HCT116 (cell line): ENCODE measurements at regions not wholly inside any gene's neighbourhood (a gene's known extent, or its start where the extent isn't known, plus 50 kb on each side); places are given as distances from the start of the nearest gene placed in this dataset.

Experiments used
- ATAC-seq: fragments of 200-7000 bp; cut with Tn5 transposase; 2 replicates; pipeline ENCODE4 v1.9.1; 2020; ENCODE audit warnings: mild to moderate bottlenecking, moderate library complexity
- BruUV-seq: library from RNA; stranded (reverse); fragments of 400-500 nt; replicated peaks from 2 replicates; lab custom pipeline; 2021; lab: Mats Ljungman, UMichigan
- CTCF ChIA-PET: fragments of 300-600 bp; sonication (Branson Sonifier 250); formaldehyde crosslinking; loops from one replicate; lab custom pipeline; 2021; ENCODE audit warnings: antibody characterized with exemption; lab: Charles Lee
- POLR2A ChIA-PET: fragments of 300-600, 350-600 bp; sonication (Branson Sonifier 250); formaldehyde crosslinking; loops from one replicate; lab custom pipeline; 2021; ENCODE audit warnings: antibody characterized with exemption; lab: Charles Lee
- RAD21 ChIA-PET, 2 experiments: fragments of 300-600 bp; sonication (Branson Sonifier 250); formaldehyde crosslinking; loops; one replicate each; lab custom pipeline; 2023; ENCODE audit warnings: low total read pairs in 2 of 2; ENCODE audit not compliant: uncharacterized antibody in 2 of 2, unreplicated experiment in 2 of 2, low non-redundant PET in 1 of 2; lab: Charles Lee
- DNase-seq: peaks from one replicate; pipeline ENCODE4 v3.0.0-alpha.2; 2010; ENCODE audit warnings: low read depth, low spot score
- H2AFZ ChIP-seq: fragments of 200-600 bp; shearing (Covaris generic), sonication (generic); 2 replicates; pipeline ENCODE4 v1.6.1; 2017; ENCODE audit warnings: low read depth, mixed run types, mixed read lengths, antibody characterized with exemption, low read length; ENCODE audit not compliant: poor library complexity, severe bottlenecking
- H3K27ac ChIP-seq: 2 replicates; pipeline ENCODE4 v1.5.1; 2012; ENCODE audit warnings: low read depth, low read length
- H3K27me3 ChIP-seq: fragments of 200-600 bp; sonication (generic); 2 replicates; pipeline ENCODE4 v1.6.1; 2016; ENCODE audit warnings: mixed run types, low read length, mixed read lengths; ENCODE audit not compliant: insufficient read depth
- H3K36me3 ChIP-seq, 2 experiments: fragments of 200-500 bp in 1 of 2; fragments of 200-600 bp in 1 of 2; sonication (Bioruptor generic) in 1 of 2; sonication (generic) in 1 of 2; 2 replicates each; pipeline versions ENCODE4 v1.5.1 to v1.6.1; 2014 to 2016; ENCODE audit warnings: low read length in 2 of 2, inconsistent platforms in 1 of 2, mixed read lengths in 1 of 2, mixed run types in 1 of 2; ENCODE audit not compliant: insufficient read depth in 2 of 2, control insufficient read depth in 1 of 2
- H3K4me1 ChIP-seq, 2 experiments: fragments of 200-600 bp in 1 of 2; sonication (generic) in 1 of 2; 2 replicates each; pipeline versions ENCODE4 v1.5.1 to v1.6.1; 2012 to 2017; ENCODE audit warnings: low read length in 2 of 2, inconsistent platforms in 1 of 2, mild to moderate bottlenecking in 1 of 2, mixed read lengths in 1 of 2, mixed run types in 1 of 2, moderate library complexity in 1 of 2; ENCODE audit not compliant: insufficient read depth in 2 of 2, control insufficient read depth in 1 of 2
- H3K4me2 ChIP-seq: fragments of 200-600 bp; sonication (generic); 2 replicates; pipeline ENCODE4 v1.6.1; 2017; ENCODE audit warnings: mixed run types, low read length, mixed read lengths
- H3K4me3 ChIP-seq, 2 experiments: fragments of 200-600 bp in 1 of 2; sonication (generic) in 1 of 2; replicated peaks in 1 of 2; 2 replicates each; pipeline ENCODE4 v1.5.1; 2011 to 2016; ENCODE audit warnings: low read length in 2 of 2, control low read depth in 1 of 2, low read depth in 1 of 2, mild to moderate bottlenecking in 1 of 2, mixed read lengths in 1 of 2, mixed run types in 1 of 2
- H3K79me2 ChIP-seq: fragments of 200-600 bp; sonication (generic); 2 replicates; pipeline ENCODE4 v1.6.1; 2017; ENCODE audit warnings: mild to moderate bottlenecking, mixed run types, low read length, moderate library complexity, mixed read lengths; ENCODE audit not compliant: insufficient read depth
- H3K9ac ChIP-seq: fragments of 200-600 bp; sonication (generic); 2 replicates; pipeline ENCODE4 v1.6.1; 2016; ENCODE audit warnings: low read length, mixed read lengths
- H3K9me2 ChIP-seq: fragments of 200-600 bp; sonication (generic), shearing (Covaris generic); 2 replicates; pipeline ENCODE4 v1.6.1; 2017; ENCODE audit warnings: mixed run types, mild to moderate bottlenecking, moderate library complexity; ENCODE audit not compliant: insufficient read depth
- H3K9me3 ChIP-seq, 2 experiments: fragments of 200-500 bp in 1 of 2; fragments of 200-600 bp in 1 of 2; sonication (Bioruptor generic) in 1 of 2; sonication (generic) in 1 of 2; 2 replicates each; pipeline ENCODE4 v1.6.1; 2014 to 2017; ENCODE audit warnings: low read length in 2 of 2, mixed read lengths in 2 of 2, inconsistent platforms in 1 of 2, low read depth in 1 of 2, mild to moderate bottlenecking in 1 of 2, mixed run types in 1 of 2, moderate library complexity in 1 of 2; ENCODE audit not compliant: control insufficient read depth in 1 of 2, insufficient read depth in 1 of 2
- H4K20me1 ChIP-seq: fragments of 200-600 bp; sonication (generic), shearing (Covaris generic); 2 replicates; pipeline ENCODE4 v1.6.1; 2017; ENCODE audit warnings: mixed run types, mild to moderate bottlenecking, moderate library complexity; ENCODE audit not compliant: insufficient read depth
- CEBPB ChIP-seq: IDR thresholded peaks from 2 replicates; pipeline ENCODE4 v1.6.1; 2012; ENCODE audit warnings: low read depth
- EGR1 ChIP-seq: IDR thresholded peaks from 2 replicates; pipeline ENCODE4 v1.6.1; 2012; ENCODE audit warnings: low read depth
- ELF1 ChIP-seq: IDR thresholded peaks from 2 replicates; pipeline ENCODE4 v1.6.1; 2012; ENCODE audit warnings: low read depth, borderline replicate concordance
- EZH2 ChIP-seq: fragments of 200-600 bp; sonication (generic); IDR thresholded peaks from 2 replicates; pipeline ENCODE4 v1.6.1; 2017; ENCODE audit warnings: antibody characterized with exemption, mixed run types
- FOSL1 ChIP-seq: IDR thresholded peaks from 2 replicates; pipeline ENCODE4 v1.6.1; 2012; ENCODE audit warnings: low read depth
- JUND ChIP-seq: IDR thresholded peaks from 2 replicates; pipeline ENCODE4 v1.6.1; 2012
- POLR2A ChIP-seq: IDR thresholded peaks from 2 replicates; pipeline ENCODE4 v1.7.0; 2011; ENCODE audit warnings: borderline replicate concordance; ENCODE audit not compliant: insufficient read depth, insufficient read length; ENCODE audit errors: extremely low read depth
- POLR2AphosphoS5 ChIP-seq: IDR thresholded peaks from 2 replicates; pipeline ENCODE4 v1.6.1; 2011; ENCODE audit warnings: mild to moderate bottlenecking, low read depth, low read length, moderate library complexity
- SIN3A ChIP-seq: IDR thresholded peaks from 2 replicates; pipeline ENCODE4 v1.6.1; 2012; ENCODE audit warnings: low read depth
- SP1 ChIP-seq: IDR thresholded peaks from 2 replicates; pipeline ENCODE4 v1.6.1; 2012; ENCODE audit warnings: low read depth
- SRF ChIP-seq: IDR thresholded peaks from 2 replicates; pipeline ENCODE4 v1.6.1; 2012; ENCODE audit warnings: low read depth
- ZFX ChIP-seq: fragments of 450-650 bp; IDR thresholded peaks from 2 replicates; pipeline ENCODE4 v1.6.1; 2017
- intact Hi-C: fragments of 100-400 bp; cut with micrococcal nuclease; formaldehyde crosslinking; loops from 2 replicates; pipeline ENCODE4 v1.10.0; 2022
- TF ChIP-seq, protein P1 (sequence below): IDR thresholded peaks from 2 replicates; pipeline ENCODE4 v1.6.1; 2011; ENCODE audit warnings: mild to moderate bottlenecking, low read length, moderate library complexity; ENCODE audit not compliant: insufficient replicate concordance; ENCODE audit errors: extremely low read depth
- TF ChIP-seq, protein P2 (sequence below): IDR thresholded peaks from 2 replicates; pipeline ENCODE4 v1.6.1; 2012

DNA sequence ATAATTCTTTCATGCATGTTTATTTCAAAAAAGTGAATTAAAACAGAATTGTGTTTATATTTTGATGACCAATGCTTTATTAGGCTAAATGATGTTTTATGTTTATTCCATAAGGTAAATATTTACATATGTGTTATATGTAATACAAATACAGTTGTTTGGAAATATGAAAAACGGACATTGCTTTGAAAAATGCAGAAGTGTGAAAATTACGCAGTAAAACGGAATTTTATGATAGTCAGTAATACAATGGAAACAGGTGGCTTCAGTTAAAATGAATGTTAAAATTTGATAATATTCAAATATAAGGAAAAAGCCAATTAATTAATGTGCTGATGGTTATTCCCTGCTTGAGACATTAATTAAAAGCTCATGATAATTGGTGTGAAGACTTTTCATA, 1633.8 kb downstream of the MAT2B start (continued):
- TF ChIP-seq JUND, result no peak
- TF ChIP-seq SP1, result no peak
- no peak for TF ChIP-seq POLR2AphosphoS5
- no peak for TF ChIP-seq EZH2

DNA sequence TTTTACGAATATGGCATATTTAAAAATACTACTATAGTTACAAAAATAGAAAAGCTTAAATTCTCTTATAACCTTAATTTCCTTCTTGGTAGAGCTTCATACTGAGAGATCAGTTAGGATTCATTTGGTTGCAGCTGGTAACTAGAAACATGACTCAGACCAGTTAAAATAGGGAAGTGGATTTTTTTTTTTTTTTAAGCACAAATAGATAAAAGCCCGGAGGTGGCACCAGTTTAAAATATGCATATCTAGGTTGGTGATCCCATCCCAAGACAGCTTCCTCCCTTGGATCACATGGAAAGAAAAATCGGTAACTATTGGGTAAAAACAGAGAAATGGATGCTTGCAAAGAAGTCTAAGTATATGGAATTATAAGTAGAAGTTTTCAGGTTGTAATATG, 1634.3 kb downstream of the MAT2B start:
- ChIA-PET CTCF (no interaction called here), POLR2A (no interaction called here), RAD21 (no interaction called here)
- Histone ChIP-seq H3K79me2 (no peaks in the 10 kb centered on the region), H3K9me3 (peaks cover 4 to 16% of the 10 kb centered on the region in 2 experiments; a peak in 2 of 4 replicates), H3K4me1 (no peaks in the 10 kb centered on the region), H3K36me3 (no peaks in the 10 kb centered on the region), H3K4me3 (no peak overlapping the region), H3K4me2 (no peak overlapping the region), H4K20me1 (no peaks in the 10 kb centered on the region), H3K27ac (no peak overlapping the region), H3K9me2 (no peaks in the 10 kb centered on the region), H3K27me3 (no peaks in the 10 kb centered on the region), H3K9ac (no peak overlapping the region), H2AFZ (no peak overlapping the region)
- no peak for ATAC-seq
- intact Hi-C loops, result no loop called here
- TF ChIP-seq SIN3A, result no peak
- TF ChIP-seq EZH2, result no peak
- TF ChIP-seq SRF, result no peak
- TF ChIP-seq CEBPB, result no peak
- no peak for TF ChIP-seq SP1
- TF ChIP-seq FOSL1, result no peak
- no peak for TF ChIP-seq EGR1
- TF ChIP-seq POLR2A, result no peak
- no peak for TF ChIP-seq ZFX
- no peak for TF ChIP-seq ELF1
- TF ChIP-seq, protein P1, sequence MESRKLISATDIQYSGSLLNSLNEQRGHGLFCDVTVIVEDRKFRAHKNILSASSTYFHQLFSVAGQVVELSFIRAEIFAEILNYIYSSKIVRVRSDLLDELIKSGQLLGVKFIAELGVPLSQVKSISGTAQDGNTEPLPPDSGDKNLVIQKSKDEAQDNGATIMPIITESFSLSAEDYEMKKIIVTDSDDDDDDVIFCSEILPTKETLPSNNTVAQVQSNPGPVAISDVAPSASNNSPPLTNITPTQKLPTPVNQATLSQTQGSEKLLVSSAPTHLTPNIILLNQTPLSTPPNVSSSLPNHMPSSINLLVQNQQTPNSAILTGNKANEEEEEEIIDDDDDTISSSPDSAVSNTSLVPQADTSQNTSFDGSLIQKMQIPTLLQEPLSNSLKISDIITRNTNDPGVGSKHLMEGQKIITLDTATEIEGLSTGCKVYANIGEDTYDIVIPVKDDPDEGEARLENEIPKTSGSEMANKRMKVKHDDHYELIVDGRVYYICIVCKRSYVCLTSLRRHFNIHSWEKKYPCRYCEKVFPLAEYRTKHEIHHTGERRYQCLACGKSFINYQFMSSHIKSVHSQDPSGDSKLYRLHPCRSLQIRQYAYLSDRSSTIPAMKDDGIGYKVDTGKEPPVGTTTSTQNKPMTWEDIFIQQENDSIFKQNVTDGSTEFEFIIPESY, result no peak
- no peak for TF ChIP-seq POLR2AphosphoS5
- TF ChIP-seq, protein P2, sequence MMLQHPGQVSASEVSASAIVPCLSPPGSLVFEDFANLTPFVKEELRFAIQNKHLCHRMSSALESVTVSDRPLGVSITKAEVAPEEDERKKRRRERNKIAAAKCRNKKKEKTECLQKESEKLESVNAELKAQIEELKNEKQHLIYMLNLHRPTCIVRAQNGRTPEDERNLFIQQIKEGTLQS, result no peak
- BruUV-seq, result no TSS peak
- no peak for DNase-seq
